NCI-H2081 (cell line): ENCODE measurements at regions not wholly inside any gene's neighbourhood (a gene's known extent, or its start where the extent isn't known, plus 50 kb on each side); places are given as distances from the start of the nearest gene placed in this dataset.

Source experiments
- DNase-seq, 2 experiments: peaks; one replicate each; lab custom pipeline; 2025; lab: John Stamatoyannopoulos, UW

GRCh38 chr5:4643190-4643589, 496.9 kb upstream of the ADAMTS16 start:
- DNase-seq: no peak

GRCh38 chr5:4643960-4644359, 496.2 kb upstream of the ADAMTS16 start:
- no peak for DNase-seq

GRCh38 chr5:4646715-4647375, 493.3 kb upstream of the ADAMTS16 start:
- DNase-seq: no peak

- DNase-seq: no peak
Observed at GRCh38 chr5:4647955-4648354, 492.2 kb upstream of the ADAMTS16 start.

- DNase-seq: no peak
Observed at GRCh38 chr5:4651806-4652565, 488.1 kb upstream of the ADAMTS16 start.

- no peak for DNase-seq
Observed at GRCh38 chr5:4653475-4653874, 486.7 kb upstream of the ADAMTS16 start.

- no peak for DNase-seq
Observed at GRCh38 chr5:4659851-4660250, 480.3 kb upstream of the ADAMTS16 start.

- no peak for DNase-seq
Observed at GRCh38 chr5:4661326-4661725, 478.8 kb upstream of the ADAMTS16 start.

GRCh38 chr5:4661836-4662235, 478.3 kb upstream of the ADAMTS16 start:
- DNase-seq: no peak

GRCh38 chr5:4662756-4663155, 477.4 kb upstream of the ADAMTS16 start:
- DNase-seq: no peak

GRCh38 chr5:4665911-4666310, 474.2 kb upstream of the ADAMTS16 start:
- no peak for DNase-seq

GRCh38 chr5:4674166-4674565, 466.0 kb upstream of the ADAMTS16 start:
- DNase-seq: no peak

- no peak for DNase-seq
Observed at GRCh38 chr5:4676934-4677333, 463.2 kb upstream of the ADAMTS16 start.

GRCh38 chr5:4684946-4685345, 455.2 kb upstream of the ADAMTS16 start:
- no peak for DNase-seq

- no peak for DNase-seq
Observed at GRCh38 chr5:4698596-4698995, 441.5 kb upstream of the ADAMTS16 start.

GRCh38 chr5:4699592-4699991, 440.5 kb upstream of the ADAMTS16 start:
- no peak for DNase-seq

GRCh38 chr5:4700069-4700468, 440.1 kb upstream of the ADAMTS16 start:
- DNase-seq: peak; percentile 19 to 39

GRCh38 chr5:4700871-4701270, 439.3 kb upstream of the ADAMTS16 start:
- no peak for DNase-seq

- DNase-seq: no peak
Observed at GRCh38 chr5:4703931-4704458, 436.1 kb upstream of the ADAMTS16 start.

GRCh38 chr5:4704951-4705350, 435.2 kb upstream of the ADAMTS16 start:
- DNase-seq: no peak

GRCh38 chr5:4716781-4717180, 423.3 kb upstream of the ADAMTS16 start:
- no peak for DNase-seq

- no peak for DNase-seq
Observed at GRCh38 chr5:4717446-4717845, 422.7 kb upstream of the ADAMTS16 start.

- DNase-seq: no peak
Observed at GRCh38 chr5:4720831-4721230, 419.3 kb upstream of the ADAMTS16 start.
